ENCODE measurements at regions not wholly inside any gene's neighbourhood (a gene's known extent, or its start where the extent isn't known, plus 50 kb on each side); places are given as distances from the start of the nearest gene placed in this dataset.

DNA sequence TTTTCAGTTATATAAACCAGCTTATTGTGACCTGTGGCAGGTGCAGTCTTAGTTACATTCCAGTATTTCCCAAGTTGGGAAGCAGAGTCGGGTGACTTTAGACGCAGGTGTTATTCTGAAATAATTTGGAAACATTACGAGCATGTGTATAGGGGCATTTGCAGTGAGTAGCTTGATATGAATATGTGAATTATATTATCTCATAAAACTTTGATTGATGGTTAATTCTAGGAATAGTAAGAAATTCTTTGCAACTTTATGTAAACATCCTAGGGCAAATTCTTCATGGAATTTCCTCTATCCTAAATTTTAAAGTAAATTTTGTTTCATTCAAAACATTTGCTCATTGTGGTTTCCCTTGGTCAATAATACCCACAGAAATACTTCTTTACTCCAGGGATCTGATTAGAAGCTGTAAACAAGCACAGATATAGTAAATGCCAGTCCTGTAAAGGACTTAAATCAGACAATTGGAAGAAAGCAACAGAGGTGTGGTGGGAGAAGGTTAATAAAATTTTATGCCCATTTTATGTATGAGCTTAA is 580.6 kb upstream of the CDH2 start:
- TF ChIP-seq, protein P1, sequence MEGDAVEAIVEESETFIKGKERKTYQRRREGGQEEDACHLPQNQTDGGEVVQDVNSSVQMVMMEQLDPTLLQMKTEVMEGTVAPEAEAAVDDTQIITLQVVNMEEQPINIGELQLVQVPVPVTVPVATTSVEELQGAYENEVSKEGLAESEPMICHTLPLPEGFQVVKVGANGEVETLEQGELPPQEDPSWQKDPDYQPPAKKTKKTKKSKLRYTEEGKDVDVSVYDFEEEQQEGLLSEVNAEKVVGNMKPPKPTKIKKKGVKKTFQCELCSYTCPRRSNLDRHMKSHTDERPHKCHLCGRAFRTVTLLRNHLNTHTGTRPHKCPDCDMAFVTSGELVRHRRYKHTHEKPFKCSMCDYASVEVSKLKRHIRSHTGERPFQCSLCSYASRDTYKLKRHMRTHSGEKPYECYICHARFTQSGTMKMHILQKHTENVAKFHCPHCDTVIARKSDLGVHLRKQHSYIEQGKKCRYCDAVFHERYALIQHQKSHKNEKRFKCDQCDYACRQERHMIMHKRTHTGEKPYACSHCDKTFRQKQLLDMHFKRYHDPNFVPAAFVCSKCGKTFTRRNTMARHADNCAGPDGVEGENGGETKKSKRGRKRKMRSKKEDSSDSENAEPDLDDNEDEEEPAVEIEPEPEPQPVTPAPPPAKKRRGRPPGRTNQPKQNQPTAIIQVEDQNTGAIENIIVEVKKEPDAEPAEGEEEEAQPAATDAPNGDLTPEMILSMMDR (conservative IDR thresholded peaks at IDR 0.05 in 1 of 2, IDR thresholded peaks at IDR 0.05 in 1 of 2; ENCODE audit: extremely low read depth in 1 of 2, insufficient read depth in 1 of 2, low read depth in 1 of 2, low read length in 2 of 2): no peak
- no peak for TF ChIP-seq EZH2 (IDR thresholded peaks at IDR 0.05; ENCODE audit: borderline replicate concordance, low read length)

All from mammary epithelial cell (primary cell).